H9 (cell line): ENCODE measurements at regions not wholly inside any gene's neighbourhood (a gene's known extent, or its start where the extent isn't known, plus 50 kb on each side); places are given as distances from the start of the nearest gene placed in this dataset.

Source experiments
- DNase-seq: peaks from one replicate; pipeline ENCODE4 v3.0.0-alpha.2; 2017
- H2AFZ ChIP-seq: one replicate; pipeline ENCODE4 v1.6.1; 2013; ENCODE audit warnings: mild to moderate bottlenecking, low read length, control low read depth, moderate library complexity
- H2AK5ac ChIP-seq: 2 replicates; pipeline ENCODE4 v1.6.1; 2013; ENCODE audit warnings: low read length, control low read depth, mixed read lengths; ENCODE audit not compliant: insufficient read length
- H2BK120ac ChIP-seq: one replicate; pipeline ENCODE4 v1.6.1; 2013; ENCODE audit warnings: low read depth, mild to moderate bottlenecking, low read length, control low read depth, inconsistent platforms; ENCODE audit not compliant: poor library complexity, severe bottlenecking
- H2BK12ac ChIP-seq: 2 replicates; pipeline ENCODE4 v1.6.1; 2013; ENCODE audit warnings: low read length, control low read depth, mixed read lengths, low read depth; ENCODE audit not compliant: insufficient read length
- H2BK15ac ChIP-seq: 2 replicates; pipeline ENCODE4 v1.6.1; 2013; ENCODE audit warnings: low read depth, low read length, control low read depth
- H2BK20ac ChIP-seq: one replicate; pipeline ENCODE4 v1.6.1; 2013; ENCODE audit warnings: low read depth, mild to moderate bottlenecking, low read length, control low read depth, inconsistent platforms; ENCODE audit not compliant: poor library complexity, severe bottlenecking
- H2BK5ac ChIP-seq: 2 replicates; pipeline ENCODE4 v1.6.1; 2013; ENCODE audit warnings: low read length, control low read depth, mixed read lengths; ENCODE audit not compliant: insufficient read length
- H3K14ac ChIP-seq: 2 replicates; pipeline ENCODE4 v1.6.1; 2013; ENCODE audit warnings: low read length, control low read depth; ENCODE audit not compliant: insufficient read depth
- H3K18ac ChIP-seq: 2 replicates; pipeline ENCODE4 v1.6.1; 2013; ENCODE audit warnings: low read depth, mild to moderate bottlenecking, mixed read lengths, low read length, control low read depth; ENCODE audit not compliant: insufficient read length
- H3K23ac ChIP-seq: 2 replicates; pipeline ENCODE4 v1.6.1; 2013; ENCODE audit warnings: low read length, control low read depth, mixed read lengths, low read depth; ENCODE audit not compliant: insufficient read length
- H3K23me2 ChIP-seq: 2 replicates; pipeline ENCODE4 v1.6.1; 2013; ENCODE audit warnings: low read depth, mild to moderate bottlenecking, mixed read lengths, low read length, control low read depth; ENCODE audit not compliant: insufficient read length, poor library complexity, severe bottlenecking
- H3K27ac ChIP-seq: 2 replicates; pipeline ENCODE4 v1.5.1; 2013; ENCODE audit warnings: low read length, control low read depth, mixed read lengths, low read depth; ENCODE audit not compliant: insufficient read length
- H3K27me3 ChIP-seq: 2 replicates; pipeline ENCODE4 v1.6.1; 2013; ENCODE audit warnings: low read length, control low read depth, inconsistent platforms; ENCODE audit not compliant: insufficient read depth
- H3K4ac ChIP-seq: 2 replicates; pipeline ENCODE4 v1.6.1; 2013; ENCODE audit warnings: low read depth, mild to moderate bottlenecking, control low read depth, inconsistent platforms, low read length, moderate library complexity
- H3K4me1 ChIP-seq: 2 replicates; pipeline ENCODE4 v1.6.1; 2013; ENCODE audit warnings: low read length, control low read depth, inconsistent platforms; ENCODE audit not compliant: insufficient read depth
- H3K4me2 ChIP-seq: 2 replicates; pipeline ENCODE4 v1.6.1; 2013; ENCODE audit warnings: low read length, control low read depth, mixed read lengths; ENCODE audit not compliant: insufficient read length, insufficient read depth
- H3K56ac ChIP-seq: 2 replicates; pipeline ENCODE4 v1.6.1; 2013; ENCODE audit warnings: low read depth, mild to moderate bottlenecking, mixed read lengths, low read length, control low read depth; ENCODE audit not compliant: insufficient read length
- H3K79me1 ChIP-seq: 2 replicates; pipeline ENCODE4 v1.6.1; 2013; ENCODE audit warnings: low read depth, mild to moderate bottlenecking, moderate library complexity, low read length, control low read depth, inconsistent platforms; ENCODE audit not compliant: insufficient read depth, poor library complexity, severe bottlenecking
- H3K79me2 ChIP-seq: 2 replicates; pipeline ENCODE4 v1.6.1; 2013; ENCODE audit warnings: low read length, control low read depth, inconsistent platforms; ENCODE audit not compliant: insufficient read depth
- H3K9ac ChIP-seq: 2 replicates; pipeline ENCODE4 v1.6.1; 2013; ENCODE audit warnings: low read length, control low read depth, mixed read lengths; ENCODE audit not compliant: insufficient read length; ENCODE audit errors: extremely low read depth
- H3K9me3 ChIP-seq: one replicate; pipeline ENCODE4 v1.6.1; 2013; ENCODE audit warnings: low read depth, low read length, inconsistent platforms; ENCODE audit not compliant: control insufficient read depth
- H3T11ph ChIP-seq: one replicate; pipeline ENCODE4 v1.6.1; 2013; ENCODE audit warnings: mild to moderate bottlenecking, low read length, control low read depth, inconsistent platforms
- H4K20me1 ChIP-seq: one replicate; pipeline ENCODE4 v1.6.1; 2013; ENCODE audit not compliant: control insufficient read depth, insufficient read length, insufficient read depth
- H4K5ac ChIP-seq: 2 replicates; pipeline ENCODE4 v1.6.1; 2013; ENCODE audit warnings: low read depth, mild to moderate bottlenecking, mixed read lengths, low read length, control low read depth; ENCODE audit not compliant: insufficient read length
- H4K8ac ChIP-seq: replicated peaks from 2 replicates; pipeline ENCODE4 v1.6.1; 2013; ENCODE audit warnings: low read length, control low read depth, mixed read lengths, low read depth; ENCODE audit not compliant: insufficient read length
- H4K91ac ChIP-seq: 2 replicates; pipeline ENCODE4 v1.6.1; 2013; ENCODE audit warnings: low read depth, mild to moderate bottlenecking, moderate library complexity, mixed read lengths, low read length, control low read depth; ENCODE audit not compliant: insufficient read length
- H3K27ac Mint-ChIP-seq, 3 experiments: 2 replicates in 2 of 3; 3 replicates in 1 of 3; pipeline ENCODE4 v1.8.0; 2020 to 2021; ENCODE audit warnings: mixed read lengths in 3 of 3, mild to moderate bottlenecking in 1 of 3, moderate library complexity in 1 of 3
- H3K27me3 Mint-ChIP-seq: 2 replicates; pipeline ENCODE4 v1.8.0; 2021; ENCODE audit warnings: low read depth, mild to moderate bottlenecking, moderate library complexity, mixed read lengths
- H3K36me3 Mint-ChIP-seq, 3 experiments: 2 replicates in 2 of 3; 3 replicates in 1 of 3; pipeline ENCODE4 v1.8.0; 2020 to 2021; ENCODE audit warnings: low read depth in 3 of 3, mixed read lengths in 3 of 3; ENCODE audit not compliant: insufficient read depth in 1 of 3
- H3K4me1 Mint-ChIP-seq, 2 experiments: 2 replicates each; pipeline ENCODE4 v1.8.0; 2020; ENCODE audit warnings: mixed read lengths in 2 of 2
- H3K4me3 Mint-ChIP-seq, 2 experiments: 2 replicates in 1 of 2; 3 replicates in 1 of 2; pipeline ENCODE4 v1.8.0; 2020 to 2021; ENCODE audit warnings: mild to moderate bottlenecking in 2 of 2, mixed read lengths in 2 of 2, moderate library complexity in 1 of 2
- H3K9me3 Mint-ChIP-seq, 2 experiments: 2 replicates in 1 of 2; 3 replicates in 1 of 2; pipeline ENCODE4 v1.8.0; 2020; ENCODE audit warnings: mild to moderate bottlenecking in 2 of 2, mixed read lengths in 2 of 2, moderate library complexity in 1 of 2
- WGBS: extraction: QIAGEN DNeasy Blood & Tissue Kit; methylation state at CpG from one replicate; pipeline ENCODE4 v1.1.7; 2013; ENCODE audit warnings: missing lambda C conversion rate, low lambda C conversion rate, mixed read lengths; ENCODE audit not compliant: insufficient read length; ENCODE audit errors: extremely low coverage; 5-methylcytosine and 5-hydroxymethylcytosine counted together
- TF ChIP-seq, protein P1 (sequence below): fragments of 200-600 bp; sonication (generic); conservative IDR thresholded peaks from 3 replicates; pipeline ENCODE4 v1.8.0; 2021; ENCODE audit warnings: antibody characterized with exemption, mild to moderate bottlenecking

DNA sequence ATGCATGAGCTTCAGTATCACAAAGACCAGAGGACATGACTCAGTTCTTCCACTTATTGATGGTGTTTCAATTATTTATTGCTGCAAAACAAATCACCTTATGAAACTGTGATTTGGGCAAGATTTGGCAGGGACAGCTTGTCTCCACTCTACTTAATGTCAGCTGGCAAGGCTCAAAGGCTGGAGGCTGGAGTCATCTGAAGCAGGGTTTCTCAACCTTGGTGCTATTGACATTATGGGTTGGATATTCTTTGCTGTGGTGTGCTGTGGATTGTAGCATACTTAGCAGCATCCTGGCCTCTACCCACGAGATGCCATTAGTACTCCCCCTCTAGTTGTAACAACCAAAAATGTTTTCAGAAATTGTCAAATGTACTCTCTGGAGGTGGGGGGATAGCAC is 138.8 kb upstream of the PEX5L start:
- Histone ChIP-seq H3K27ac (no peak overlapping the region), H3K79me1 (no peaks in the 10 kb centered on the region)
- no peak overlapping the region for H3K27ac Mint-ChIP-seq

More for the DNA sequence above, 138.8 kb upstream of the PEX5L start:
- peaks cover 22 to 25% of the 10 kb centered on the region in 2 experiments for H3K4me1 Mint-ChIP-seq
- H2BK5ac ChIP-seq = no peak overlapping the region
- no peaks in the 10 kb centered on the region for H3K9me3 ChIP-seq
- H2AK5ac ChIP-seq = no peak overlapping the region
- H4K5ac ChIP-seq = no peak overlapping the region
- H3K4me3 Mint-ChIP-seq = no peak overlapping the region
- H3K27me3 ChIP-seq = no peaks in the 10 kb centered on the region
- H2BK20ac ChIP-seq = no peak overlapping the region
- no peaks in the 10 kb centered on the region for H3K23me2 ChIP-seq
- H3T11ph ChIP-seq = no peak overlapping the region
- no peak overlapping the region for H3K9ac ChIP-seq
- TF ChIP-seq, protein P1, sequence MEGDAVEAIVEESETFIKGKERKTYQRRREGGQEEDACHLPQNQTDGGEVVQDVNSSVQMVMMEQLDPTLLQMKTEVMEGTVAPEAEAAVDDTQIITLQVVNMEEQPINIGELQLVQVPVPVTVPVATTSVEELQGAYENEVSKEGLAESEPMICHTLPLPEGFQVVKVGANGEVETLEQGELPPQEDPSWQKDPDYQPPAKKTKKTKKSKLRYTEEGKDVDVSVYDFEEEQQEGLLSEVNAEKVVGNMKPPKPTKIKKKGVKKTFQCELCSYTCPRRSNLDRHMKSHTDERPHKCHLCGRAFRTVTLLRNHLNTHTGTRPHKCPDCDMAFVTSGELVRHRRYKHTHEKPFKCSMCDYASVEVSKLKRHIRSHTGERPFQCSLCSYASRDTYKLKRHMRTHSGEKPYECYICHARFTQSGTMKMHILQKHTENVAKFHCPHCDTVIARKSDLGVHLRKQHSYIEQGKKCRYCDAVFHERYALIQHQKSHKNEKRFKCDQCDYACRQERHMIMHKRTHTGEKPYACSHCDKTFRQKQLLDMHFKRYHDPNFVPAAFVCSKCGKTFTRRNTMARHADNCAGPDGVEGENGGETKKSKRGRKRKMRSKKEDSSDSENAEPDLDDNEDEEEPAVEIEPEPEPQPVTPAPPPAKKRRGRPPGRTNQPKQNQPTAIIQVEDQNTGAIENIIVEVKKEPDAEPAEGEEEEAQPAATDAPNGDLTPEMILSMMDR = no peak
- DNase-seq = no peak
- H4K8ac ChIP-seq = no peak overlapping the region
- H3K14ac ChIP-seq = no peak overlapping the region
- no peak overlapping the region for H2AFZ ChIP-seq
- no peak overlapping the region for H3K18ac ChIP-seq
- no peaks in the 10 kb centered on the region for H3K27me3 Mint-ChIP-seq
- no peak overlapping the region for H3K4me2 ChIP-seq
- H2BK120ac ChIP-seq = no peak overlapping the region
- H3K4me1 ChIP-seq = peaks cover 3% of the 10 kb centered on the region
- H3K79me2 ChIP-seq = no peaks in the 10 kb centered on the region
- H2BK15ac ChIP-seq = no peak overlapping the region
- H4K20me1 ChIP-seq = no peaks in the 10 kb centered on the region
- no peak overlapping the region for H3K4ac ChIP-seq
- H3K23ac ChIP-seq = no peak overlapping the region
- H3K36me3 Mint-ChIP-seq = no peaks in the 10 kb centered on the region; a peak in 1 of 7 replicates
- WGBS = no CpG with 5 or more reads among the region's 1 CpG
- no peak overlapping the region for H3K56ac ChIP-seq
- no peaks in the 10 kb centered on the region for H3K9me3 Mint-ChIP-seq
- no peak overlapping the region for H2BK12ac ChIP-seq
- no peak overlapping the region for H4K91ac ChIP-seq
